Embryonic facial prominence (tissue), 1 donor: ENCODE measurements at regions not wholly inside any gene's neighbourhood (a gene's known extent, or its start where the extent isn't known, plus 50 kb on each side); places are given as distances from the start of the nearest gene placed in this dataset.
"Not testable (repeated sequence)": the region's sequence is repeated elsewhere in the genome, so short reads cannot be mapped to it uniquely, and the experiment has no call there.

ENCODE experiments used
- DNase-seq: peaks from one replicate; pipeline ENCODE4 v3.0.0-alpha.2; 2016; ENCODE audit errors: extremely low spot score

GRCh38 chr10:65265451-65265954 is 1660.3 kb upstream of the LRRTM3 start:
- no peak for DNase-seq

GRCh38 chr10:65269551-65269950 is 1656.3 kb upstream of the LRRTM3 start:
- not testable (repeated sequence) for DNase-seq

GRCh38 chr10:65270969-65271368 is 1654.9 kb upstream of the LRRTM3 start:
- no peak for DNase-seq

GRCh38 chr10:65273115-65273514 is 1652.7 kb upstream of the LRRTM3 start:
- DNase-seq: no peak

GRCh38 chr10:65275296-65275695 is 1650.5 kb upstream of the LRRTM3 start:
- no peak for DNase-seq

GRCh38 chr10:65284495-65285041 is 1641.3 kb upstream of the LRRTM3 start:
- DNase-seq: no peak

- DNase-seq: not testable (repeated sequence)
These were observed 1640.1 kb upstream of the LRRTM3 start for GRCh38 chr10:65285726-65286125.

- DNase-seq: no peak
These were observed 1634.5 kb upstream of the LRRTM3 start for GRCh38 chr10:65291286-65291685.

- no peak for DNase-seq
These were observed 1633.3 kb upstream of the LRRTM3 start for GRCh38 chr10:65292551-65292950.

GRCh38 chr10:65294329-65294728 is 1631.5 kb upstream of the LRRTM3 start:
- no peak for DNase-seq

GRCh38 chr10:65301181-65301580 is 1624.7 kb upstream of the LRRTM3 start:
- DNase-seq: no peak

- DNase-seq: no peak
These were observed 1619.6 kb upstream of the LRRTM3 start for GRCh38 chr10:65306201-65306600.

- no peak for DNase-seq
These were observed 1613.0 kb upstream of the LRRTM3 start for GRCh38 chr10:65312876-65313275.

- DNase-seq: no peak
These were observed 1612.4 kb upstream of the LRRTM3 start for GRCh38 chr10:65313406-65313805.

GRCh38 chr10:65314253-65314652 is 1611.6 kb upstream of the LRRTM3 start:
- no peak for DNase-seq

- no peak for DNase-seq
These were observed 1606.3 kb upstream of the LRRTM3 start for GRCh38 chr10:65319493-65319892.

- no peak for DNase-seq
These were observed 1605.4 kb upstream of the LRRTM3 start for GRCh38 chr10:65320236-65321026.

- DNase-seq: no peak
These were observed 1602.0 kb upstream of the LRRTM3 start for GRCh38 chr10:65323802-65324201.

- DNase-seq: no peak
These were observed 1599.9 kb upstream of the LRRTM3 start for GRCh38 chr10:65325913-65326312.

GRCh38 chr10:65328486-65328885 is 1597.3 kb upstream of the LRRTM3 start:
- no peak for DNase-seq

- no peak for DNase-seq
These were observed 1590.5 kb upstream of the LRRTM3 start for GRCh38 chr10:65335311-65335710.

- DNase-seq: no peak
These were observed 1585.5 kb upstream of the LRRTM3 start for GRCh38 chr10:65340340-65340739.

GRCh38 chr10:65341323-65341925 is 1584.4 kb upstream of the LRRTM3 start:
- DNase-seq: no peak
